Stomach (tissue), 8 donors: ENCODE measurements at regions not wholly inside any gene's neighbourhood (a gene's known extent, or its start where the extent isn't known, plus 50 kb on each side); places are given as distances from the start of the nearest gene placed in this dataset.

Experiments used
- DNase-seq, 2 donors: peaks; one replicate each; pipeline versions ENCODE4 v3.0.0 to v3.0.0-alpha.2; 2013 to 2019
- H3K27ac ChIP-seq, 5 donors: fragments of 200-600 bp in 4 of 5; sonication (generic) in 4 of 5; one replicate each; pipeline ENCODE4 v1.5.1; 2013 to 2019; ENCODE audit warnings: mild to moderate bottlenecking in 1 of 5, moderate library complexity in 1 of 5
- H3K27me3 ChIP-seq, 3 donors: fragments of 200-600 bp; sonication (generic); one replicate each; pipeline ENCODE4 v1.5.1; 2017 to 2019; ENCODE audit warnings: mixed run types in 1 of 3
- H3K36me3 ChIP-seq, 4 donors: fragments of 200-600 bp; sonication (generic); 1 replicate in 3 of 4; 2 replicates in 1 of 4; pipeline ENCODE4 v1.5.1; 2016 to 2019
- H3K4me1 ChIP-seq, 4 donors: fragments of 200-600 bp; sonication (generic); one replicate each; pipeline ENCODE4 v1.5.1; 2016 to 2019
- H3K4me3 ChIP-seq, 4 donors: fragments of 200-600 bp; sonication (generic) in 3 of 4; one replicate each; pipeline ENCODE4 v1.5.1; 2016 to 2019; ENCODE audit warnings: mild to moderate bottlenecking in 1 of 4
- H3K9me3 ChIP-seq, 4 donors: fragments of 200-600 bp; sonication (generic); one replicate each; pipeline ENCODE4 v1.5.1; 2016 to 2019
- CTCF ChIP-seq, 7 experiments: fragments of 450-650 bp in 4 of 7; fragments of 200-600 bp in 3 of 7; sonication (generic) in 3 of 7; IDR thresholded peaks; one replicate each; pipeline ENCODE4 v1.5.1; 2016 to 2019; ENCODE audit warnings: antibody characterized with exemption in 7 of 7, control low read depth in 2 of 7, mild to moderate bottlenecking in 1 of 7
- EP300 ChIP-seq: sonication (generic); formaldehyde crosslinking; IDR thresholded peaks from one replicate; pipeline ENCODE4 v1.6.1; 2017; ENCODE audit warnings: antibody characterized with exemption
- POLR2A ChIP-seq, 4 donors: fragments of 450-650 bp; IDR thresholded peaks; one replicate each; pipeline ENCODE4 v1.6.1; 2016; ENCODE audit warnings: antibody characterized with exemption in 4 of 4, control low read depth in 2 of 4, mild to moderate bottlenecking in 1 of 4, moderate library complexity in 1 of 4
- POLR2AphosphoS5 ChIP-seq, 3 donors: sonication (generic); formaldehyde crosslinking; IDR thresholded peaks; one replicate each; pipeline ENCODE4 v1.6.1; 2016; ENCODE audit warnings: antibody characterized with exemption in 3 of 3
- WGBS, 5 donors: extraction: QIAGEN DNeasy Blood & Tissue Kit in 3 of 5; methylation state at CpG; one replicate each; pipeline versions ENCODE4 v1.1.5 to v1.1.7; 2013 to 2018; 5-methylcytosine and 5-hydroxymethylcytosine counted together
- intact Hi-C: fragments of 100-400 bp; cut with DNase I; formaldehyde crosslinking; loops from one replicate; pipeline ENCODE4 v1.15.1; 2023; ENCODE audit warnings: low total_unique reads
- donor health status: healthy with polysubstance abuse.
- donor health status: Bipolar disorder and iron deficiency.
- donor health status: healthy.

GRCh38 chr13:94864474-94864873 lies 152.1 kb upstream of the SOX21 start:
- TF ChIP-seq POLR2AphosphoS5 (IDR thresholded peaks at IDR 0.05) (no peak), CTCF (IDR thresholded peaks at IDR 0.05) (no peak), EP300 (no peak), POLR2A (IDR thresholded peaks at IDR 0.05) (no peak)
- Histone ChIP-seq H3K27me3 (peaks cover 0 to 8% (median 0%) of the 10 kb centered on the region in 3 donors), H3K4me3 (no peak overlapping the region), H3K9me3 (peaks cover 0 to 5% (median 0%) of the 10 kb centered on the region in 4 donors), H3K36me3 (no peaks in the 10 kb centered on the region), H3K4me1 (peaks cover 0 to 9% (median 4%) of the 10 kb centered on the region in 4 donors), H3K27ac (no peak overlapping the region)
- DNase-seq = no peak
- 48 to 64% (median 55%) methylated on average over 6 of the region's 6 CpGs for WGBS, 5 donors
- intact Hi-C loops = no loop called here

- TF ChIP-seq POLR2A (IDR thresholded peaks at IDR 0.05) (no peak), CTCF (IDR thresholded peaks at IDR 0.05) (no peak), EP300 (no peak), POLR2AphosphoS5 (IDR thresholded peaks at IDR 0.05) (no peak)
- Histone ChIP-seq H3K27ac (peak overlapping the region in 1 of 5 donors; percentile 45), H3K4me3 (peak overlapping the region; percentile 9 to 29 (median 23)), H3K27me3 (peaks cover 0 to 8% (median 0%) of the 10 kb centered on the region in 3 donors), H3K4me1 (peaks cover 0 to 9% (median 4%) of the 10 kb centered on the region in 4 donors), H3K36me3 (no peaks in the 10 kb centered on the region), H3K9me3 (no peaks in the 10 kb centered on the region)
- 31 to 47% (median 39%) methylated on average over 8 of the region's 8 CpGs for WGBS, 5 donors
- intact Hi-C loops = no loop called here
- peak in 1 of 2 donors; percentile 22 for DNase-seq
Measured at GRCh38 chr13:94860981-94861407, 148.6 kb upstream of the SOX21 start.

GRCh38 chr13:94859811-94860210 lies 147.5 kb upstream of the SOX21 start:
- WGBS, 5 donors = 52 to 80% (median 62%) methylated on average over 2 of the region's 2 CpGs
- DNase-seq = no peak
- H3K36me3 ChIP-seq = no peaks in the 10 kb centered on the region
- no peak overlapping the region for H3K27ac ChIP-seq
- no peaks in the 10 kb centered on the region for H3K9me3 ChIP-seq
- H3K27me3 ChIP-seq = peaks cover 0 to 8% (median 0%) of the 10 kb centered on the region in 3 donors
- H3K4me1 ChIP-seq = peaks cover 0 to 9% (median 4%) of the 10 kb centered on the region in 4 donors
- TF ChIP-seq POLR2A (IDR thresholded peaks at IDR 0.05) = no peak
- TF ChIP-seq CTCF (IDR thresholded peaks at IDR 0.05) = no peak
- TF ChIP-seq POLR2AphosphoS5 (IDR thresholded peaks at IDR 0.05) = no peak
- no peak for TF ChIP-seq EP300
- intact Hi-C loops = no loop called here
- H3K4me3 ChIP-seq = no peak overlapping the region

- TF ChIP-seq CTCF (IDR thresholded peaks at IDR 0.05) (no peak), POLR2AphosphoS5 (IDR thresholded peaks at IDR 0.05) (no peak), POLR2A (IDR thresholded peaks at IDR 0.05) (no peak), EP300 (no peak)
- Histone ChIP-seq H3K4me1 (peaks cover 0 to 9% (median 4%) of the 10 kb centered on the region in 4 donors), H3K4me3 (no peak overlapping the region), H3K36me3 (no peaks in the 10 kb centered on the region), H3K9me3 (no peaks in the 10 kb centered on the region), H3K27me3 (peaks cover 0 to 8% (median 0%) of the 10 kb centered on the region in 3 donors), H3K27ac (no peak overlapping the region)
- DNase-seq = peak; percentile 35 to 83
- intact Hi-C loops = no loop called here
- 30 to 48% (median 38%) methylated on average over 11 of the region's 11 CpGs for WGBS, 5 donors
Measured at GRCh38 chr13:94859278-94859691, 146.9 kb upstream of the SOX21 start.
